BLaER1 (cell line): ENCODE measurements at regions not wholly inside any gene's neighbourhood (a gene's known extent, or its start where the extent isn't known, plus 50 kb on each side); places are given as distances from the start of the nearest gene placed in this dataset.

ENCODE experiments used
- H3K27ac ChIP-seq: shearing (Covaris generic); formaldehyde crosslinking; 2 replicates; pipeline ENCODE4 v1.8.1; 2022
- H3K27me3 ChIP-seq: shearing (Covaris generic); formaldehyde crosslinking; 2 replicates; pipeline ENCODE4 v1.8.1; 2022
- H3K36me3 ChIP-seq: shearing (Covaris generic); formaldehyde crosslinking; 2 replicates; pipeline ENCODE4 v1.8.1; 2022
- H3K4me1 ChIP-seq: shearing (Covaris generic); formaldehyde crosslinking; 2 replicates; pipeline ENCODE4 v1.8.1; 2022
- H3K4me2 ChIP-seq: shearing (Covaris generic); formaldehyde crosslinking; 2 replicates; pipeline ENCODE4 v1.8.1; 2022
- H3K4me3 ChIP-seq: shearing (Covaris generic); formaldehyde crosslinking; 2 replicates; pipeline ENCODE4 v1.8.1; 2022
- H3K9ac ChIP-seq: shearing (Covaris generic); formaldehyde crosslinking; 2 replicates; pipeline ENCODE4 v1.8.1; 2022
- H3K9me3 ChIP-seq: shearing (Covaris generic); formaldehyde crosslinking; 2 replicates; pipeline ENCODE4 v1.8.1; 2022
- H4K20me1 ChIP-seq: shearing (Covaris generic); formaldehyde crosslinking; 2 replicates; pipeline ENCODE4 v1.8.1; 2022
- Cebpa-rat ChIP-seq: shearing (Covaris generic); IDR thresholded peaks from 2 replicates; pipeline ENCODE4 v1.8.1; 2022

DNA sequence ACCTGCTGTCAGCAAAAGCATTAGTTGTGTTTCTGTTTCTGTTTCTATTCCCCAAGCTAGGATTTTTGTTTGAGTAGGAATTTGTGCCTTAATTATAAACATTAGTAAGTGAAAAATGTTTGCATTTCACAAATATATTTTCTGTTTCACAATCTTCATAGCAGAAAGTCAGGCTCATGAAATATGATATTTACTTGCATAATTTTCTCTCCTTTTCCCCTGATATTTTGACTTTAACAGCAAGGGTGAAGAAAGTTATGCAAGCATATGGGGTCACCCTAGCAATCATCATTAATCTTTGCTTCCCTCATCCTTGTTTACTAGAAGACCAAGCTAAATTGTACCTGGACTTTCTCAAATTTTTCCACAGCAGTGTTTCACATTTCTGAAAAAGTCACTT, 140.3 kb upstream of the SEMA6D start:
- H3K4me1 ChIP-seq: no peaks in the 10 kb centered on the region
- no peak overlapping the region for H3K4me3 ChIP-seq
- no peak overlapping the region for H3K4me2 ChIP-seq
- H3K9ac ChIP-seq: no peak overlapping the region
- H3K36me3 ChIP-seq: no peaks in the 10 kb centered on the region
- H3K27me3 ChIP-seq: no peaks in the 10 kb centered on the region
- TF ChIP-seq Cebpa-rat: no peak
- no peaks in the 10 kb centered on the region for H3K9me3 ChIP-seq
- H3K27ac ChIP-seq: no peak overlapping the region
- H4K20me1 ChIP-seq: no peaks in the 10 kb centered on the region

- Histone ChIP-seq H3K4me1 (no peaks in the 10 kb centered on the region), H4K20me1 (no peaks in the 10 kb centered on the region), H3K27me3 (no peaks in the 10 kb centered on the region), H3K36me3 (no peaks in the 10 kb centered on the region), H3K27ac (no peak overlapping the region), H3K4me3 (no peak overlapping the region), H3K9ac (no peak overlapping the region), H3K4me2 (no peak overlapping the region), H3K9me3 (no peaks in the 10 kb centered on the region)
- no peak for TF ChIP-seq Cebpa-rat
These were observed 139.8 kb upstream of the SEMA6D start for GRCh38 chr15:47577461-47577860.

GRCh38 chr15:47582233-47582632, 135.1 kb upstream of the SEMA6D start:
- TF ChIP-seq Cebpa-rat: no peak
- Histone ChIP-seq H3K27ac (no peak overlapping the region), H3K9ac (no peak overlapping the region), H3K9me3 (no peaks in the 10 kb centered on the region), H3K4me3 (no peak overlapping the region), H3K36me3 (no peaks in the 10 kb centered on the region), H3K27me3 (no peaks in the 10 kb centered on the region), H4K20me1 (no peaks in the 10 kb centered on the region), H3K4me1 (peaks cover 35% of the 10 kb centered on the region), H3K4me2 (no peak overlapping the region)

DNA sequence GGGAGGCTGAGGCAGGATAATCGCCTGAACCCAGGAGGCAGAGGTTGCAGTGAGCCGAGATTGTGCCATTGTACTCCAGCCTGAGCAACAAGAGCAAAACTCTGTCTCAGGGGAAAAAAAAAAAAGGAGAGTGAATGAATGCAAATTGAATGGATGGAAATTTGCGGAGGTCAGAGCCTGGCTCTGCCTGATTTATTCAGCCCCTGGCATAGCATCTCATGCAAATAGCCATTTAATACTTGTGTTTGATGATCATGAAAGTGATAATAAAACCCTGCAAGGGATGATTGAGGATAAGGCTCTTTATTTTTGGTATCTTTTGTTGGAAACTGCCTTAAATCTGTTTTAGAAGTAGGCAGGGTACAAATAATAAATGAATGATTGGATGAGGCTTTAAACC, 133.0 kb upstream of the SEMA6D start:
- peak overlapping the region; percentile 56 for H3K4me2 ChIP-seq

DNA sequence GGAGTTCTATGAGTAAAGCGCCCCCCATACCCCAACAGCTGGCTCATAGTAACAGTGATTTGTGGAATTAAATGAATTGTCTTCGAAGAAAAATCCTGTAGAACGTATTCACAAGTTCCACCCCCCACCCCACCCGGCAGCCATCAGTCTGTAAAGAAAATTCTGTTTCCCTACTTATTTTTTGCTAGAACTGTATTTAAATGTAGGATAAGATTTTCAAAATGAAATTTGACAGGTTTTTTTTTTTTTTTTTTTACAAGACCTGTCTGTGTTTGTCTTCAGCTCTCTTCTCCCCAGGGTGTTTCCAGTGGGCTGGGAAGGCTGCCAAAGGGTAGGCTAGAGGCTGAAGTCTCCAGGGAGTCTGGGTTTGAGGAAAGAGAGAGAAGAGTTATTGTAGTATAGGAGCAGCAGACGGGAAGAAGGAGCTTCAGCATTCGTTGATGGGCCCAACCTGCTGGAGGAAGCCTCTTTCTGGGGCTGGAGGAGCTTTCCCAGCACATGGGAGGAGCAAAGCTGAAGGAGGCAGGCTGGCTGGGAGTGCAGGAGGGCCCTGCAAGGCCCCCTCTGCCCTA, 130.6 kb upstream of the SEMA6D start:
- TF ChIP-seq Cebpa-rat: no peak
- Histone ChIP-seq H3K9me3 (no peaks in the 10 kb centered on the region), H3K4me3 (no peak overlapping the region), H3K27me3 (no peaks in the 10 kb centered on the region), H4K20me1 (no peaks in the 10 kb centered on the region), H3K4me1 (peaks cover 64% of the 10 kb centered on the region), H3K4me2 (peak overlapping the region; percentile 79), H3K27ac (0 out of 2 replicates have a peak overlapping the region, but pooled peaks have one; percentile 32), H3K36me3 (no peaks in the 10 kb centered on the region), H3K9ac (no peak overlapping the region)

More for the DNA sequence above, 133.0 kb upstream of the SEMA6D start:
- TF ChIP-seq Cebpa-rat: no peak
- Histone ChIP-seq H3K4me1 (peaks cover 55% of the 10 kb centered on the region), H3K27me3 (no peaks in the 10 kb centered on the region), H4K20me1 (no peaks in the 10 kb centered on the region), H3K4me3 (no peak overlapping the region), H3K36me3 (no peaks in the 10 kb centered on the region), H3K9me3 (no peaks in the 10 kb centered on the region), H3K27ac (no peak overlapping the region), H3K9ac (no peak overlapping the region)

DNA sequence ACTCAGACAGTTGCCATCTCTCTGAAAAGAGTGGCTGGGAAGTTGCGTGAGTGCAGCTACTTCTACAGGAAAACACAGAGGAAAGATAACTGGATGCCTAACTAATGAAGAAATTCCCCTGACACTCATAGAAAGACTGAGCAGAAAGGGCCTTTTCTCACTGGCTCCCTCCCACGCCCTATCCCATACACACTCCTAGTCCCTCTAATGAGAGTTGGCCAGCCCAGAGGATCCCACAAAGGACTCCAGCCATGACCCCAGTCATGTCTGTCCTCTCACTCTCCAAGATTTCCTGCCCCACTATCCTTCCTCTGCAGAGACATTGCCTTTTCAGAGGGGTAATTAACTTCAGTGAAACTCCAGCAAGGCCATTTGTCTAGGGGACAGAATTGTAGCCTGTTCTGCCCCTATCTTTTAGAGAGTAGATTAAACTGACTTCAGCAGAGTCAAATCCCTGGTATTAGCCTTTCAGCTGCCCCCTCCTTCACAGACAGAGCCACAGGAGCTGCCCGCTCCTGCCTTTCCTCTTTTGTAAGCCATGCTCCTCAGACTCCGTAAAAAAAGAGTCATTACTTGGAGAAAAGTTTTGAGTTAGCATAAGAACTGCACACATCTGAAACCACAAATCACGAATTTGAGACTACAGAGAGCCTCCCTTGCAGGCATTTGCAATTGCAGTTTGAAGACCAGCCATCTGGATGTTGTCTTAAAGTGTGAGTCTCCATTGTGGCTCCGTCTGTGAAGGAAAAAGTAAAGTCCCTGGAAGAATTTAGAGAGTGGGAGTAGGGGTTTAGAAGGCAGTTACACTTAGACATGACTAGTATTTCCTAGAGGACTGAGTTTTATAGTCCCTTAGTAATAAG, 129.1 kb upstream of the SEMA6D start:
- peaks cover 78% of the 10 kb centered on the region for H3K4me1 ChIP-seq
- H3K27ac ChIP-seq: no peak overlapping the region
- H3K9me3 ChIP-seq: no peaks in the 10 kb centered on the region
- no peak overlapping the region for H3K4me3 ChIP-seq
- H3K9ac ChIP-seq: no peak overlapping the region
- H3K27me3 ChIP-seq: no peaks in the 10 kb centered on the region
- H3K4me2 ChIP-seq: peak overlapping the region; percentile 79
- TF ChIP-seq Cebpa-rat: no peak
- no peaks in the 10 kb centered on the region for H3K36me3 ChIP-seq
- H4K20me1 ChIP-seq: no peaks in the 10 kb centered on the region

DNA sequence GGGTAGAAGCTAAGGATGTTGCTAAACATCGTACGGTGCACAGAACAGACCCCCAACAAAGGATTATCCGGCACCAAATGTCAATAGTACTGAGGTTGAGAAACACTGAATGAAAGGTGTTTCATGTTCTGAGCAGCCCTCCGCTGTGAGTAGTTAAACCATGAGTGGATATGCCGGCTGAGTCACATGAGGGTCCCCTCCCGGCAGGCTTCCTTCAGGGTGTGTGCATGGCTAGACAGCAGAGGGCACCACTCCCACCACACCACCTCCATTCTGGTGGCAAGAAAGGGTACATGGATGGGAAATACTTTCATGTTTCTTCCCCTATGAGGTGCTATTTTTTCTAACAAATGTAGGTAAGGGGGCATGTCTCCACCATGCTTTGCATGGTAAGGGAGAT, 128.3 kb upstream of the SEMA6D start:
- Histone ChIP-seq H3K27me3 (no peaks in the 10 kb centered on the region), H4K20me1 (no peaks in the 10 kb centered on the region), H3K9ac (no peak overlapping the region), H3K4me3 (no peak overlapping the region), H3K27ac (no peak overlapping the region), H3K36me3 (no peaks in the 10 kb centered on the region), H3K4me2 (peak overlapping the region; percentile 79; the same call in 1 of the 2 replicates), H3K4me1 (peaks cover 84% of the 10 kb centered on the region), H3K9me3 (no peaks in the 10 kb centered on the region)
- TF ChIP-seq Cebpa-rat: no peak

- Histone ChIP-seq H3K4me3 (no peak overlapping the region), H3K4me1 (peaks cover 6% of the 10 kb centered on the region), H3K9ac (no peak overlapping the region), H3K9me3 (peaks cover 15% of the 10 kb centered on the region; the same call in 1 of the 2 replicates), H3K27ac (no peak overlapping the region), H3K27me3 (no peaks in the 10 kb centered on the region), H4K20me1 (no peaks in the 10 kb centered on the region), H3K36me3 (no peaks in the 10 kb centered on the region), H3K4me2 (no peak overlapping the region)
- TF ChIP-seq Cebpa-rat: no peak
These were observed 118.3 kb upstream of the SEMA6D start for GRCh38 chr15:47598996-47599395.

DNA sequence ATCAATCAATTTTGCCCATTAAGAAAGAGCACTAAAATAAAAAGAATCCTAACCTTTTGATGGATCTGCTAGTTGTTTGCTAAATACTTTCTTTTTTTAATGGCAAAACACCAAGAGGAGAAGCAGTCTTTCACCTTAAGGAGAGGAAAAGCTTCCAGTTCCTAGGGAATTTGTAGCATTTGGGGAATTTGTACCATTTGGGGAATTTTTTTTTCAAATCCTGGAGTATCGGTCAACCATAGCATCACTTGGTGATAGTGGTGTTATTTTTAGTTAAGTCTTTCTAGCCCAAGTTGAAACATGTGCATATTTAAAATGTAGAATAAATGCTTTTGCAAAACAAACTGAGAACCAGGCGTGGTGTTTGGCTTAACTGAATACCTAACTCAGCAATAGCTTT, 117.5 kb upstream of the SEMA6D start:
- Histone ChIP-seq H3K9ac (no peak overlapping the region), H3K27ac (no peak overlapping the region), H3K4me2 (no peak overlapping the region), H3K4me3 (no peak overlapping the region), H3K9me3 (peaks cover 15% of the 10 kb centered on the region; the same call in 1 of the 2 replicates), H3K36me3 (no peaks in the 10 kb centered on the region), H3K4me1 (no peaks in the 10 kb centered on the region), H4K20me1 (no peaks in the 10 kb centered on the region), H3K27me3 (no peaks in the 10 kb centered on the region)
- TF ChIP-seq Cebpa-rat: no peak

GRCh38 chr15:47602121-47602520, 115.2 kb upstream of the SEMA6D start:
- no peaks in the 10 kb centered on the region for H3K9me3 ChIP-seq
- H3K36me3 ChIP-seq: no peaks in the 10 kb centered on the region
- H3K9ac ChIP-seq: no peak overlapping the region
- H3K4me3 ChIP-seq: no peak overlapping the region
- no peaks in the 10 kb centered on the region for H3K27me3 ChIP-seq
- no peaks in the 10 kb centered on the region for H4K20me1 ChIP-seq
- no peak overlapping the region for H3K4me2 ChIP-seq
- H3K4me1 ChIP-seq: no peaks in the 10 kb centered on the region
- H3K27ac ChIP-seq: no peak overlapping the region
- no peak for TF ChIP-seq Cebpa-rat
